ENCODE measurements at regions not wholly inside any gene's neighbourhood (a gene's known extent, or its start where the extent isn't known, plus 50 kb on each side); places are given as distances from the start of the nearest gene placed in this dataset.
A peak's percentile ranks its signal among the peaks of the same experiment; 100 is the strongest.

GRCh38 chr11:8765294-8765693 is 82.7 kb downstream of the RPL27A start:
- H3K27ac Mint-ChIP-seq = peak overlapping the region; percentile 92
- H3K4me1 Mint-ChIP-seq (ENCODE audit: low read depth) = peaks cover 67% of the 10 kb centered on the region
- no peak for TF ChIP-seq CTCF (IDR thresholded peaks at IDR 0.05)
- H3K4me3 Mint-ChIP-seq = 0 out of 2 replicates have a peak overlapping the region, but pooled peaks have one; percentile 13
- H3K36me3 Mint-ChIP-seq (ENCODE audit: low read depth) = peaks cover 4% of the 10 kb centered on the region
- peak; percentile 62 for DNase-seq
- H3K9me3 Mint-ChIP-seq = no peaks in the 10 kb centered on the region
- H3K27me3 Mint-ChIP-seq (ENCODE audit: insufficient read depth) = no peaks in the 10 kb centered on the region; the same call in none of the 2 replicates

GRCh38 chr11:8766043-8766987 is 83.7 kb downstream of the RPL27A start:
- Mint-ChIP-seq H3K4me3 (peak overlapping the region; percentile 75), H3K27ac (peak overlapping the region; percentile 92), H3K4me1 (ENCODE audit: low read depth) (peaks cover 78% of the 10 kb centered on the region), H3K9me3 (no peaks in the 10 kb centered on the region), H3K36me3 (ENCODE audit: low read depth) (peaks cover 4% of the 10 kb centered on the region), H3K27me3 (ENCODE audit: insufficient read depth) (no peaks in the 10 kb centered on the region; the same call in none of the 2 replicates)
- peak; percentile 39 for TF ChIP-seq CTCF (IDR thresholded peaks at IDR 0.05)
- peak; percentile 84 for DNase-seq

GRCh38 chr11:8766988-8767374 is 84.4 kb downstream of the RPL27A start:
- H3K36me3 Mint-ChIP-seq (ENCODE audit: low read depth) = peaks cover 4% of the 10 kb centered on the region
- no peak for TF ChIP-seq CTCF (IDR thresholded peaks at IDR 0.05)
- no peaks in the 10 kb centered on the region; the same call in none of the 2 replicates for H3K27me3 Mint-ChIP-seq (ENCODE audit: insufficient read depth)
- H3K4me3 Mint-ChIP-seq = peak overlapping the region; percentile 75
- DNase-seq = no peak
- H3K4me1 Mint-ChIP-seq (ENCODE audit: low read depth) = peaks cover 84% of the 10 kb centered on the region
- H3K9me3 Mint-ChIP-seq = no peaks in the 10 kb centered on the region
- peak overlapping the region; percentile 92 for H3K27ac Mint-ChIP-seq

GRCh38 chr11:8767466-8768142 is 85.0 kb downstream of the RPL27A start:
- Mint-ChIP-seq H3K9me3 (no peaks in the 10 kb centered on the region), H3K36me3 (ENCODE audit: low read depth) (peaks cover 4% of the 10 kb centered on the region), H3K4me3 (peak overlapping the region; percentile 75), H3K27me3 (ENCODE audit: insufficient read depth) (no peaks in the 10 kb centered on the region; the same call in none of the 2 replicates), H3K27ac (peak overlapping the region; percentile 92), H3K4me1 (ENCODE audit: low read depth) (peaks cover 91% of the 10 kb centered on the region)
- peak; percentile 69 for DNase-seq
- no peak for TF ChIP-seq CTCF (IDR thresholded peaks at IDR 0.05)

GRCh38 chr11:8768625-8769333 is 86.2 kb downstream of the RPL27A start:
- peak; percentile 71 for TF ChIP-seq CTCF (IDR thresholded peaks at IDR 0.05)
- Mint-ChIP-seq H3K27ac (peak overlapping the region; percentile 92), H3K27me3 (ENCODE audit: insufficient read depth) (no peaks in the 10 kb centered on the region; the same call in 1 of the 2 replicates), H3K4me1 (ENCODE audit: low read depth) (peaks cover 91% of the 10 kb centered on the region), H3K4me3 (peak overlapping the region; percentile 64), H3K36me3 (ENCODE audit: low read depth) (peaks cover 4% of the 10 kb centered on the region), H3K9me3 (no peaks in the 10 kb centered on the region)
- peak; percentile 91 for DNase-seq

All from HFFc6 (cell line).